ENCODE measurements at regions not wholly inside any gene's neighbourhood (a gene's known extent, or its start where the extent isn't known, plus 50 kb on each side); places are given as distances from the start of the nearest gene placed in this dataset.

DNA sequence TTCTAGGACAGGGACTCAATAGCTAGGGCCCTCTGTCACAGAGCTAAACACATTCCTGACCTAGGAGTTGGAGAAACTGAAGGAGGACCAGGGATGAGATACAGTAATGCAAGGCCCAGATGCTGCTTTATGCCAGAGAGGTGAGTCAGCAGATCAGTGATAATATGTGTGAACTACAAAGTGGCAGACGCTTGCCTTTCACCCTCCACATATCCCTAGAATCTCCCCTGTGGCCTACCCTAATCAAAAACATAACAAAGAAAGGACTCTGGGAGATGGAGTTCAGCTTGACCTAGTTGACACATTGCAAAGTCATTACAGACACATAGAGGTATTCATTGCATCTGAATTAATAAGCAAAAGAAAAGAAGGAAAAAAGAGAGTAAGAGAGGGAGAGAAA, 417.6 kb upstream of the DYNLRB2 start:
- DNase-seq (ENCODE audit: low spot score), result no peak

DNA sequence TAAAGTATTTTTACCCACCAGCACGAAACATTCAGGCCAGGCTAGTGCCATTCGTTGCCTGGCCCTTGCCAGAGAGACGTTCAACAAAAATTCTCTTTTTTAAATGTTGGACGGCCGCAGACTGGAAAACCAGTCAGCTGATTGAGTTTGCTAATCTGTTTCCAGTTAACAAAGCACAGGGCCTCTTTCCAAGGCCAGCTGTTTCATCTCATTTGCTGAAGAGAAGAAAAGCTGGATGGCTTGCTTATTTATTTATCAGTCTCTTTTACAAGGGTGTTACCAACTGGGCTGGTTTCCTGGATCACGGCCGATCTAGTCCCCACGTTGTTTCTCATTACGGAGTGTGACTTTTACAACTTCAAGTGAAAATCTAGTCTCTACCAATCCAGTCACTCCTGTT, 418.7 kb upstream of the DYNLRB2 start:
- no peak for DNase-seq (ENCODE audit: low spot score)

DNA sequence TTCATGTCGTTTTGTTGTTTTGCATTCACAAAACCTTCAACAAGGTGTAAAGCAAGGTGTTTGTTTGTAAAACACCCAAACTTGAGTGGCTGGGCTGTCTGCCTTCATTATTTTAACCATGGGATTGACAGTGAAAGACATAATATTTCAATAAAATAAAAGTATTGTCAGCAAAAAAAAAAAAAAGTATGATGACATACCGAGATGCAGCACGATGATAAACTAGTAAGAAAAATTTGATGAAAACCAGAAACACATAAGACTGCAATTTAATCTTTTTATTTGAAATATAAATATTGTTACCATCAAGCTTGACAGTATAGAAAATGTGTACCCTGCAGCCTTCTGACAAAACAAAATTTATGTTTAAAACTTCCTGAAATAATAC, 419.3 kb upstream of the DYNLRB2 start:
- DNase-seq (ENCODE audit: low spot score), result no peak

DNA sequence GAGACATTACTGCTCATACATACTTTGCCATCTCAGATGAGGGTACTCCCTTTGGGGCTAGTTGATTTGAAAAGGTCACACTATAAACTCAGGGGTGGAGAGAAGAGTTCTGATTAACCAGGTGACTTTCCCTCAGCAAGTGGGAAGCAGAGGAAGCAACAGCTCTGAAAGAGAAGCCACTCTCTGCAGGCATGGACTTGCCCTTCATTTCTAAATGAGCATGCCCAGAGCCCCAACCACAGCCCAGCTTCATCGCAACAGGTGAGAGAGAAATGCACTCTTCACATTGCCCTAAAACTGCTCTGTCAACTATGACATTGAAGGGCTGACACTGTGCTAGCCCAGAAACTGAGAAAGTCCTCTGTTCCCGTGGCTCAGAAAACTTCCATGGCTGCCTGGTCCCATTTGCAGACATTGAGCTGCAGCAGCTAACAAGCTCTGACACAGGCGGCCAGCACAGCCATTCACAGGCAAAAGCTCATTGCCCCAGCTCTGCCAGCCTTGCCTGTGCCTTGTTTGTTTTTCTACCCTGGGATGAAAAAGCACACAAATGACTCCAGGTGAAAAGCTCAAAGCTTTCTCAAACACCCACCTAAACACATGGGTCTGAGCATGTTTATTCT, 419.8 kb upstream of the DYNLRB2 start:
- DNase-seq (ENCODE audit: low spot score), result no peak

DNA sequence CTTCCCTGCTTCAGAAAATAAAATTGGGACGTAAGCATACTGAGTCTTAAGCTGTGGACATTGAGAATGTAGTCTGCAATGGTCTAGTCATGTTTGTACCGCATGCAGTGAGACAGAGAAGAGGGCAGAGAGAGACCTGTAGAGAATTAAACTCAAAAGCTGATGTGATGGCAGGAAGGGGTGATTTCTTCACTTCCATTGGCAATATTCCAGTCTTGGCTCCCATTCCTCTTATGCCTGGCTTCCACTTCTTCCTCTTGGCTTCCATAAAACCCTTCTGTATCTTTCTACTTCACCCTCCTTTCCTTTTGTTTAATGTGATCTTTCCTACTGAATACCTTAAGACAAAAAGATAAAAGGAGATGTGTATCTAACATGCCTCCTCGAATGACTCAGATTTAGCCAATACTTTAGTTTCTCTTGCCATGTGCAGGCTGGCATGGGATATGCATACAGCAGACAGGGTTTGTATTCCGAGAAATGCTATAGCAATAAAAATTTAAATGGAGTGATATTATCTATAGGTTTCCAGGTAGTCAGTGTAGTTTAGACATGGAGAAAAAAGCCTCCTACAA, 423.1 kb upstream of the DYNLRB2 start:
- DNase-seq (ENCODE audit: low spot score), result no peak

DNA sequence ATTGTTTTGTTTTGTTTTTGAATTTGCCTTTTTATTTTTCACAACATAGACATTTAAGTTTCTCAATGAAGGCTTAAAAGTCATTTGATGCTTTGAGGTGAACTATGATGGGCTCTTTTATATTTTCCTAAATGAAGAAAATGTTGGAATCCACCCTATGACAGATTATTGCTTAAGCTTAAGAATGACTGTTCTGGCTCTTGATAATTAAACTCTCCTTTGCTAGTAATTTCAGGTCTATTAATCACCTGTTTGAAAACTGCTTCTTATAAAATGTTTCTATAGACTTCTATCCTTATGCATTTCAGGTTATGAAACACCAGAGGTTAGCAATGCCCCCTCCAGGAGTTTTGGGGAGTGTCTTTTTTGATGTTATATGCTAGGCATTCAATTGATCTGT, 424.1 kb upstream of the DYNLRB2 start:
- no peak for DNase-seq (ENCODE audit: low spot score)

DNA sequence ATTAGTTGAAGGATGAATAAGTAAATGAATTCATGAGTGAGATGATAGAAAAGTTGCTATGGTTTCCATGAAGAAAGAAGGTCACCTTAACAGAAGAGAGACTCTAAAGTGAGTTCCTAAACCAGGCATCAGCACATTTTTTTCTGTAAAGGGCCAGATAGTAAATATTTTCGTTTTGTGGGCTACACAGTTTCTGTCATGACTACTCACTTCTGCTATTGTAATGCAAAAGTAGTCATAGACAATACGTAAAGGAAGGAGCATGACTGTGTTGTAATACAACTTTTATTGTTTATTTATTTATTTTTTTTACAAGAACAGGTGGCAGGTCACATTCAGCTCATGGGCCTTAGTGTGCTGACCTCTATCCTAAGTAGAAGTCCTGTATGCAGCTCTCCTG, 426.1 kb upstream of the DYNLRB2 start:
- no peak for DNase-seq (ENCODE audit: low spot score)

DNA sequence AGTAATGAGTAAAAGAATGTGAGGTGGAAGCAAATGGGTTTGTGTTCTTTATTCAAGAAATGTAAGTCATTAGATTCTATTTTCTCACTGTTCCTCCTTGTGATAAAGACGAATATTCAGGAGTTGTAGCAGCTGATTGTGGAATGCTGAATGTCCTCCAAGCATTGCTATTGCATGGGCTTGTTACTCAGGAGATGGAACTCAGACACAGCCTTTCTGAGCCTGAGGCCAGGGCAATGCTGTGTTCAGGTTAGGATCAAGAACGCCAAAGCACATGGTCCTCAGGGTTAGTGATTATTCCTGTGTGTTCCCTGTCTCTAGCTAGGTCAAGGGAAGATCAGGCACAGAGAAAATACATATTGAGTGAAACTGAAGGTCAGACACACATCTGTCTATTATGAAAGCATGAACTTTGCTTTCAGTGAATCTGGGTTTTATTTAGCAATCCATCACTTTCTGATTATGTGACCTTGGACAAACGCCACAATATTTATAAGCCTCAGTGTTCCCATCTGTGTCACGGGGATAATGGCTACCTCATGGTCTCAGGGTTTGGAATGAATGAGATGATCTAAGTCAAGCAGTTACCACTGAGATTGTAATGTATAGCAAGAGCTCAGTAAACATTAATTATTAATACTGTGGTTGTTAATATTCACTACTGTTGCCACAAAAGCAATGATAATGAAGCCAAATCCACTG, 426.8 kb upstream of the DYNLRB2 start:
- DNase-seq (ENCODE audit: low spot score), result no peak

DNA sequence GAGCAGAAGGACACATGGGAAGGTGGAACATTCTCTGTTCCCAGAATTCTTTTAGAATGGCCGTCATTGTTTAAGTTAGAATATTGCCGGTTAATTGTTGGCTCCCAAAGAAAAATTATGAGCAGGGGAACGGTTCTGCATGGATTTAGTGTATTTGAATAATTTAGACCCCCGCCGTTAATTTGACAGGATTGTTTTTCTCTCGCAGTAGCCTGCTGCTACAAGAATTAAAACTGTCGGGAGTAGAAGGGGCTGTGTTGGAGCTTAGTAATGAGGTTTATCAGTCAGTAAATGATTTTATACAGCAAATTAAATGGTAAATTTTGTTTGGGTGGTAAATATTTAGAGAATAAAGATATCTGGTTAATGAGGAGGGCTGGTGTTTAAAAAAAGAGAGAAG, 431.2 kb upstream of the DYNLRB2 start:
- no peak for DNase-seq (ENCODE audit: low spot score)

DNA sequence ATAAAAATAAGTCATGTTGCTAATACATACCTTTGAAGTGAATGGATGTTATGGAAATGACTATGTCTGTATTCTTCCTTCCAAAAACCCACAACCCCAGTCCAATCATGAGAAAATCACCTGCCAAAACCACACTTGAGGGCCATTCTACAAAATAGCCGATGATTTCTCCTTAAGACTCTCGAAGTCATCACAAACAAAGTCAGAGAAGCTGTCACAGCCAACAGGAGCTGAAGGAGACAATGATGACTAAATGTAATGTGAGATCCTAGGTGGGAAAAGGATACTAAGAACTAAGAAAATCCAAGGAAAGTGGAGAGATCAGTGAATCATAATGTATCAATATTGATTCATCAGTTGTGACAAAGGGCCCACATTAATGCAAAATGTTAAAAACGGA, 432.9 kb upstream of the DYNLRB2 start:
- DNase-seq (ENCODE audit: low spot score), result no peak

DNA sequence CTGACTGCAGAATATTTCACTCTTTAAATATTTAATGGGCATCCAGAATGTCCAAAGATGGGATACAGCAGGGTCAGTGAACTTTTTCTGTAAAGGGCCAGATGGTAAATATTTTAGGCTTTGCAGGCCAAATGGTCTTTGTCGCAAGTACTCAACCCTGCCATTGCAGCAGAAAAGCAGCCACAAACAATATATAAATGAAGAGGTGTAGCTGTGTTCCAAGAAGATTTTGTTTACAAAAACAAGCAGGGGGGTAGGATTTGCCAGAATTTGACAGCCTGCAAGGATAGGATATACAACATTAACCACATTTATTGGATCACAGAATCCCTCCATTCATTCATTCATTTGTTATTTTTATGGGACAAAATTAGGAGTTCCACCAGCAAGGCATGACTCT, 435.0 kb upstream of the DYNLRB2 start:
- no peak for DNase-seq (ENCODE audit: low spot score)

DNA sequence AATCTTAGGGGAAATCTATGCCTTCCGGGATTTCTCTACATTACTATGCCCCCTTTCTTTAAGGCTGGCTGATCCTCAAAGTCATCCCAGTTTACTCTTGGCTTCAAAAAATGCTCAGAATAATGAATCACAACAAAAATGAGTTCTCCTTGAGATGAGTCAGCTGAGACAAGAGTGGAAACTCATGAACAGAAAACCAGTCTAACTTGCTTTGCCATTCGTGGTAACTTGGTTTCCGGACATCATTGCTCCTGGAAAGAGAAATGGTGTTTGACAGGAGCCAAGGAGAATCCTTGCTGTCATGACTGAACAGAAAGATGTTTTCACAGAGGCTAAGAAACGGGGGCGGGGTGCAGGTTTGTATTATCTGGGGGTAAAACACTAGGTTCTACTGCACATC, 435.6 kb upstream of the DYNLRB2 start:
- no peak for DNase-seq (ENCODE audit: low spot score)

DNA sequence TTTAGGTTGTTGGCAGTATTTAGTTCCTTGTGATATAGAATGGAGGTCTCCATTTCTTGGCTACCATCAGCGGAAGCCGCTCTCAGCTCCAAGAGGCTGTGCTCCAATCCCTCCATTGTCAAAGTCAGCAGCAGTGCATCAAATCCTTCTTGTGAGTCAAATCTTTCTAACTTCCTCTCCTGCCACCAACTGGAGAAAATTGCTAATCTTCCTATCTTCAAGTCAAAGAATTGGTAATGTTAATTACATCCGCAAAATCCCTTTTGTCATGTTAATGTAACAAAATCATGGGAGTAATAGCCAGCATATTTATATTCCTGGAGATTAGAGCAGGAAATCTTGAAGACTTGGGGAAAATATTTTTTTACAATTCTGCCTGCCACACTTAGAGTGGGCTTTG, 436.4 kb upstream of the DYNLRB2 start:
- no peak for DNase-seq (ENCODE audit: low spot score)

DNA sequence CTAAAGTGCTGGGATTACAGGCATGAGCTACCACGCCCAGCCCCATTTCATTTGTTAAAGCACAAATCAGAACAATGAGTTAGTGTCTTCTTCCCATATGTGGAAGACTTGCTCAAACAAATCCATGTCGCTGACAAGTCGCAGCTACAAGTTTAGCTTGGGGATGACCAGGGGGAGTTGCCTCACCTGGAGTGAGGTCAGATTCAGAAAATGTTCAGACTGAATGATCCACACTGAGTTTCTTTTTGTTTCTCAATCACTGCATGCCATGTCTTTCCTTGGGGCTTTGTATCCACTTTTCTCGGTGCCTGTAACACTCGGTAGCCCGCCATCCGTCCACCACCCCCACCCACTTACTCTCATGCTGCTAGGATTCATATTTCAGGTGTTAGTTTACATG, 437.3 kb upstream of the DYNLRB2 start:
- no peak for DNase-seq (ENCODE audit: low spot score)

DNA sequence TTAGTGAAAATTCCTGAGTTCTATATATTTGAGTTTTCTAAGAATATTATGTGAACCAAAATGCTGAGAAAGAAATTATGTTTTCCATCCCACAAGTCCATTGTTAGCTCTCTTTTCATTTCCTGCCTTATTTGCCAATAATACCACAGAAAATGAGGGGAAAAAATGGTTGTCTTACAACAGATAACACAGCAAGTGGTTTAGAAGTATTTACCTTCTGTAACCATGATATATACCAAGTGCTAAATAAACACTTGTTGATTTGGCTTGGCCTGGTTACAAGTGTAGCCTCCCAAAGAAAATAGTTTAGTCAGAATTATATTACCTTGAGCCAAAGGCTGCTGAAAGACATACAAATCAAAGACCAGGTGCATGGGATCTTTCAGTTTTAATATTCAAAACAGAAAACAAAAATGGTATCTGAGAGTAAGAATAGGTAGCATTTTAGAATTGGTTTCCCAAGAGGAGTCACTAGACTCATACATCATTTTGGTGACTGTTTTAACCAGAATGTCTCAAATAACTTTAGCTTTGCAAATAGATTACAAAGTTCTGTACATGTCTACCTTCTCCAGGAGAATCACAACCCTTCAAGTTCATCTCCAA, 439.8 kb upstream of the DYNLRB2 start:
- no peak for DNase-seq (ENCODE audit: low spot score)

DNA sequence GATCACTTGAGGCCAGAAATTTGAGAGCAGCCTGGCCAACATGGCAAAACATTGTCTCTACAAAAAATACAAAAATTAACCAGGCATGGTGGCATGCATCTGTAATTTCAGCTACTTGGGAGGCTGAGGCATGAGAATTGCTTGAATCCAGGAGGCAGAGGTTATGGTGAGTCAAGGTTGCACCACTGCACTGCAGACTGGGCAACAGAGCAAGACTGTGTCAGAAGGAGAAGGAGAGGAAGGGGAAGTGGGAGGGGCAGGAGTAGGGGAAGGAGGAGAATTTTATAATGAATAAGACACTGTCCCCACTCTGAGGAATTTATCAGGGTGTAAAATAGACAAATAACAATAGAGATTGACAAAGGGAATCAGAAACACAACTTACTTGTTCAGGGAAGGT, 440.6 kb upstream of the DYNLRB2 start:
- no peak for DNase-seq (ENCODE audit: low spot score)

DNA sequence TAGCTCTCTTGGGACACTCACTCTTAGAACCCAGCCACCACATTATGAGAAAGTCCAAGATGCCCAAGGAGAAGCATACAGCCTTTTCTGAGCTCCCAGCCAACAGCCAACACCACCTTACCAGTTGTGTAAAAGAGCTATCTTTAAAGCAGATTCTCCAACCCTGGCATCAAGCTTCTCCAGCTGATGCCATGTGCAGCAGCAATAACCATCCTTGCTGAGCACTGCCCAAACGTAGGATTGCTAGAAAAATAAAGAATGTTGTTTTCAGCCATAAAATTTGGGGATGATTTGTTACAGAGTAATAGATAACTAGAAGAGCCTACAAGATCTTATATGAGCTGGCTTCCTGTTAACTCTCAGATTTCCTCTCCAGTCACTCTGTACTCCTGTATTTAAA, 443.7 kb upstream of the DYNLRB2 start:
- DNase-seq (ENCODE audit: low spot score), result no peak

DNA sequence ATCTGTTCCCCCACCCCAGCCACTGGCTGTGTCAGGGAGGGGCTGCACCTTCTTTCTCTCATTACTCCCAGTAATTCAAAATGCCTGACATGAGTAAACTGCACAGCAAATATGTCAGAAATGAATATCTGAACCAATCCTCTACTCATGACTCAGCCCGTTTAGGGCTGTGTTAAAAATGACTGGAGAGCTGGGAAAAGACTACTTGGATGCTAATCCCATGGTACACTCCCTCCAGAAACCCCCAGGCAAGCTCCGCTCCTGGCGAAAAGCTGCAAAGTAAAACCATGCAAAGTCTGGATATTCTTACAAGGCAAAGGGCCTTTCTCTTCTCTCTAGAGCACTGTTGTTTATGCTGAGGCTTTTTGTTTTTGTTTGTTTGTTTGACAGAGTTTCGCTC, 448.1 kb upstream of the DYNLRB2 start:
- no peak for DNase-seq (ENCODE audit: low spot score)

DNA sequence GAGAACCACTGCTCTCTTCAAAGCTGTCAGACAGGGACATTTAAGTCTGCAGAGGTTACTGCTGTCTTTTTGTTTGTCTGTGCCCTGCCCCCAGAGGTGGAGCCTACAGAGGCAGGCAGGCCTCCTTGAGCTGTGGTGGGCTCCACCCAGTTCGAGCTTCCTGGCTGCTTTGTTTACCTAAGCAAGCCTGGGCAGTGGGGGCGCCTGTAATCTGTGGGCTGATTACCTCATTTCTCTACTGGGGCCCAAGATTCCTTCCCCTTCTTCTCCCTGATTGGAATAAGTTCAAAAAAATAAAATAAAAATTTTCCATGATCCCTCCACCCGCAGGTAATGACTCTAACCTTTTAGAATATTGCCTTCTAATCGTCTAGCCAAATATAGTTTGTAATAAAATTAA, 449.3 kb upstream of the DYNLRB2 start:
- DNase-seq (ENCODE audit: low spot score), result peak; percentile 22

DNA sequence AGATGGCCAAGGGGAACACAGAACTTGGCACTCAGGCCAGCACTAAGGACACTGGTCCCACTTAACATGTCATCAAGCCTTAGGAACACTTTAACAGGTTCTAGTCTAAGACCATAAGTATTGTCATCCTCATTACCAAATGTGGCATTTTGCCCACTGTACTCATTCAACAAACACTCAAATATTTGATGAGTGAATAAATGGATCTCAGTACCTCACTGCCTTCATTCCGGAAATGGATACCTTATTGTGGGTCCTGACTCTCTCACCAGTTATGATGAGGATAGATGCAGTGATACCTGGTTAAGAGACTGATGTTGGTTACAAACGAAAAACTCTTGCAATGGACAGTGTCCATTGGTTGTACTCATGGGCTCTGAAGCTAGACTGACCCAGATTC, 455.2 kb upstream of the DYNLRB2 start:
- no peak for DNase-seq (ENCODE audit: low spot score)

DNA sequence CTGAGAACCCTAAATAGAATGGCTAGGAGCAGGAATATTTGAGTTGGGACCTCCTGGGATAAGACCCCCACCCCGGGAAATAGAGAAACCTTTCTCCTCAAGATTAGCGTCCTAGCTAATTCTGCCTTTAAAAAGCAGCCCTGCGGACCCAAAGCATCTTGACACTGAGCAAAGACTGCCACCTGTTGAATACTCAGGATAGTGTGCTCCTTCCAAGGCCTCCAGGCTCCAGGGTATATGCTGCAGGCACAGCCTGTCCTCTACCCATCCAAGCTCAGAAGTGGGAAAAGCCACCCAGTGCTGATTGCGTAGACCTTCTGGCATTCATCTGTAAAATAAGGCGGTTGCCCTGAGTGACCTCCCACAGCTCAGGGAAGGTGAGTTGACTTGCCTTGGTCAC, 456.2 kb upstream of the DYNLRB2 start:
- peak; percentile 62 for DNase-seq (ENCODE audit: low spot score)

DNA sequence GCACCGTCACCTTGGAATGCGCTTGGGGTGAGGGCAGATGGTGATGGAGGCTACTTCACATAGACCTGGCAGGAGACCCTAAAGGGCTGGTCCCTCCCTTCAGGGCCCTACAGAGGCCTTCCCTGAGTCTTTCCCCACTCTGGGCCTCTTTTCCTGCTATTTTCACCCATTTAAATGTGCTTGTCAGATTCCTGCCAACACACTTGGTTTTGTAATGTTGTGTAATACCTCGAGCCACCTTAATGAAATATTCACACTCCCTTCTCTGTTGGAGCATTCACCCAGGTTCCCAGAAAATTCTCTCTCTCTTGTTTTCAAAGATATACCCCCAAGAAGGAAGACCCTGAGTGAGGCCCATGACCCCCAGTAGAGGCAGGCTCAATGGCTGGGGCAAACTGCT, 456.6 kb upstream of the DYNLRB2 start:
- DNase-seq (ENCODE audit: low spot score), result no peak

DNA sequence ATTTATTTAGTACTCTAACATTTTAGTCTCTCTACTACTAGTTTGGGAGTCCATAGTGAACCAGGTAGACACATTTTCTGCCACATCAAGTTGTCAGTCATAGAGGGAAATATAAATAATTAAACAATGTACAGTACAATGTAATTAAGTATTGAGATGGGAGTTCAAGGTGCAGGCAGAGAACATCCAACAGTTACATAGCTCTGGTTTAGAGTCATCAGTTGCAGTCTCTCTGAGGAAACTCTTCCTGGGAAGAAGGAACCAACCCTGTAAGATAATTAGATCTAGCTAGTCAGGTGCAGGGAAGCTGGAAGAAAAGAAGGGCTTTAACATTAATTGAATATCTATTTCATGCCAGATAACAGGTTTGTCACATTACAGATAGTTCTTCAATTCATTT, 457.9 kb upstream of the DYNLRB2 start:
- DNase-seq (ENCODE audit: low spot score), result no peak

DNA sequence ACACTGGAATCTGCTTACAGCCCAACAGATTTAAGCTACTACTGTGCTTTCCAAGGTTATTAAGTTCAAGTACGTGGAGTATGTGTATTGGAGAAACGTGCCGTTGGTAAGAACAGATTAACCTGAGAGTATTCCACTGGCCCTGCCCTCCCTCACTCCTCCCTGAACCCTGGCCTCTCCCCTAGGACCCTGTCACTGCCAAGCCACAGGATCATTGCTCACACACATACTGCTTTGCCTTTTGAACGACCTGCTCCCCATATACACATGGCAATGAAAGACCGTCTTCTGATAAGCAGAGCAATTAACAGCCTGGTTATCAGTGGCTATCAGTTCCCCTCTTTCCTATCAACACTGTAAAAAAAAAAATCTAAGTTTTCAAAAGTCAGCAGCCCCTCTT, 458.9 kb upstream of the DYNLRB2 start:
- DNase-seq (ENCODE audit: low spot score), result no peak

Measured in iPS-NIHi11 (cell line).